ENCODE measurements at regions not wholly inside any gene's neighbourhood (a gene's known extent, or its start where the extent isn't known, plus 50 kb on each side); places are given as distances from the start of the nearest gene placed in this dataset.
"Not testable (repeated sequence)": the region's sequence is repeated elsewhere in the genome, so short reads cannot be mapped to it uniquely, and the experiment has no call there.

DNA sequence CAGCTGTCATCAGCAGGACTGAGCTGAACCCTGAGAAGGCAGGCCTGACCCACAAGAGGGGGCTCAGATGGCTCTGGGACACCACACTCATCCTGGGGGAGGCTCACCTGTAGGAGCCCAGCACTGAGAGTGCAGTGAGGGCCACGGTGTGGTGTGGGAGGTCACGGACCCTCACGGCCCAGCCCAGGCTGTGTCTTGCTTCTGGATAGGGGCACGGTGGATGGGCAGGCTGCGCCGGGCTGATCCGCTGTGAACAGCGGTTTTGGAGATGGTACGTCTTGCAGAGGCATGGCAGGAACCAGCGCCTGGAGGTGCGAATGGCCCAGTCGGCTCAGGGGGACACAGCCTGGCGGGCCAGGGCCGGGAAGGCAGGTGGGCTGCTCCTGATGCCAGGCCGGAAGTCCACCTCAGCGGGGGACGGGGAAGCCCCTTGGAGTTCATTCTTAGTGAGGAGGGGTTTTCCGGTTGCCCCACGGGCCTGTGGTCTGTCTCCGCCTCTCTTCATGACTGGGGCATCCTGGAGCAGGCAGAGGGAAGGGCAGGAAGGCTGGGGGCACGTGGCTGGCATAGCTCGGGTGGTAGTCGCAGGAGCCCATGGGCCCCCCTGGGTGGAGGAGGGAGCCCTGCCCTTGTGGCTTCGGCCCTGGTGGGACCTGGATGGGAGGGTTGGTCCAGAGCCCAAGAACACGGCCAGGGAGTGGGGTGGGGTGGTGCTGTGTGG, 112.5 kb downstream of the UNCX start:
- no peak for FAIRE-seq

DNA sequence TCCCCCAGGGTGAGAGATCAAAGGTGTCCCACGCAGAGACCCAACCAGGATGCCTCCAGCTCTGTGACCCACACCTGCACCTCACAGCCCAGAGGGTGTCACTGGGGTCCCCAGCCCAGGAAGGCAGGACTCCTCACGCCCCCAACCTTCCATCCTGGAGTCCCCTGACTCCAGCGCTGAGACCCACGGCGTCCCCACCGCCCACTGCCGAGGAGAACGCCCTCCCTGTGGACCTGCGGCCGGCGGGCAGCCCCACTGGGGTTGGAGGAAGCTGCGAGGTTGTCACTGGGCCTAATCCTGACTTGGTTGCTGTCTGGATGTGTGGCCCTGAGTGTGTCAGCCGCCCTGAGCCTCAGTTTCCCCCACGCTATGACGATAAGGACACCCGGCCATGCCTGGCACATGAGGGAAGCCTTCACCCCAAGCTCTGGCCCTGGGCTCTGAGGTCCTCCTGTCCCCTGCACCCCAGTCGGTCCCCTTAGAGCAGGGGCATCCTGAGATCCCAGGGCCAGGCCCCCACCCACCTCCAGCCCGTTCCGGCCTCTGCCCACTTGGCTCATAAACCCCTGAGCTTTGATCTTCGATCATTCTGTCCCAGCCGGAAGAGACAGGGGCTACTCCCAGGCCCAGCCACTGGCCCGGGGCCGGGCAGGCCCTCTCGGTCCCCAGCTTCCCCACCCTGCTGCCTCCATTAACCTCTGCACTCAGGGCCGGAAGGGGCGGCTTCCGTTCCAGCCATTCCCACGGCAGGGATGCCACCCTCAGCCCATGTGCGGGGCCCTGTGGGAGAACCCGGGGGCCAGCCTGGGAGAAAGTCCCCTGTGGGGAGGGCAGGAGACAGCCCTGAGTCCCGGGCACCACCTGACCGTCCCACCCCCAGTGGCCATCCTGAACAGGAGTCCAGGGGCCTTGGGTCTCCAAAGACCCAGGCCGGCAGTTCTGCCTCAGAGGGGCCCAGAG, 113.2 kb downstream of the MICALL2 start:
- no peak for FAIRE-seq

DNA sequence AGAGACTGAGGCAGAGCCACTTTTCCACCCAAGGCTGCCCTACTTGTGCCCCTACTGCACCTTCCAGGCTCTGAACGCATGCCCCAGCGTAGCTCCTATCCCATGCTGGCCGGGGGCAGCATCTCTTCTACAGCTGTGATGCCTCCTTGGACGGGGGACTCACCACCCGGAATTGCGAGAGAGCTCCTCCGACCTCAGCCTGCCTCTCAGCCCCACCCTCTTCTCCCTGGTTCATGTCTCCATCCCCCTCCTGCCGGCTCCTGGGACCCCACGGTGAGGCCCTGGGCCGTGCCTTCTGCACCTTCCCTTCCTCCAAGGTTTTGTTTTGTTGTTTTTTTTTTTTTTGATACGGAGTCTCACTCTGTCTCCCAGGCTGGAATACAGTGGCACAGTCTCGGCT, 112.4 kb downstream of the MICALL2 start:
- FAIRE-seq = no peak

DNA sequence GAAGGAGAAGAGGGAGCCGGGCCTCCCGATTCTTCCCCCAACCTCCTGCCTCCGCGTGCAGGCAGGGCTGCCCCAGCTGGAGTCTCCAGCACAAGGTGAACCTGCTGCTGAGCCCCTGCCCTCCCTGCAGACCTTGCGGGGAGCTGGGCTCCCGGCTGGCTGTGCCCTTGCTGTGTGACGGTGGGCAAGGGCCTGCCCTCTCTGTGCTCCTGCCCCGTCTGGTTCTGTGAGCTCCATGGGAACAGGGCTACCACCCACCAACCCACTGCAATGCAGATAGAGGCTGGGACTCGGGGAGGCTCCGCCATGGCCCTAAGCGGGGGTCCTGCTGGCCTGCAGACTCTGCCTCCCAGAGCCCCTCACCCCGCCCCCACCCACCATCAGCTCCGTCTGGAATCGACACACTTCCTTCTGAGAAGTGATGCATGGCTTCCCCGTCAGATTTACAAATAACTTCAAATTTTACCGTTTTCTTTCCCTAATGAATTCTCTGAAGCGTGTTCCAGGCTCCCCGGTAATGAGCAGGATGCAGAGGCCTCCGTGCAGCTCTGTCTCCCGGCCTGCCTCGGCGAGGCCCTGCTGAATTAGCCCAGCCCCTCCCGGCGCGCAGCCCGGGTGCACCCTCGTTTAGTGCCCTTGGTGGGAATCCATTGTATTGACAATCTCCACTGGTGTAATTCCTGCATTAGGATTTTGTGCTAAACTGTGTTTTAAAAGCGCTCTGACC, 111.0 kb downstream of the MICALL2 start:
- FAIRE-seq = no peak

DNA sequence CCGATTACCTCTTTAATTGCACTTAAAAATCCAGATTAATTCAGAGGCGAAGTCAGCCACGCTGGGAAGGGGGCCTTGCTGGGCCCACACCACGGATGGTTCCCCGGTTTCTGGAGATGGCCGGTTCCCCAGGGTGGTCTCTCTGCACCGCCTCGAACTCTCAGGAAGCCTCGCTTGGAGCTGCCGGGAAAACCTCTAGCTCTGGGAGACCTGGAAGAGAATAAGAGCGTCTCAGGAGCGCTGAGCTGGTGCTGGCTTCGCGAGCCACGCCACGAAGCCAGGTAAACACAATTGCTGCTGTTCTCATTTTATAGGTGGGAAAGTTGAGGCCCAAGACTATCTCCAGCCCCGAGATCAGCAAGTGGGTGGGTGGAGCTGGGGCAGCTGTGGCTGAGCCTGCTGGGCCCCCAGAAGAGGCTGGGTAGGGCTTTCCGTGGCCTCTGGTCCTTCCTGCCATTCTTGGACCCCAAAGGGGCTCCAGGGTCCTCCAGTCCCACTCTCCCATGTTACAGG, 110.4 kb downstream of the MICALL2 start:
- FAIRE-seq = no peak

DNA sequence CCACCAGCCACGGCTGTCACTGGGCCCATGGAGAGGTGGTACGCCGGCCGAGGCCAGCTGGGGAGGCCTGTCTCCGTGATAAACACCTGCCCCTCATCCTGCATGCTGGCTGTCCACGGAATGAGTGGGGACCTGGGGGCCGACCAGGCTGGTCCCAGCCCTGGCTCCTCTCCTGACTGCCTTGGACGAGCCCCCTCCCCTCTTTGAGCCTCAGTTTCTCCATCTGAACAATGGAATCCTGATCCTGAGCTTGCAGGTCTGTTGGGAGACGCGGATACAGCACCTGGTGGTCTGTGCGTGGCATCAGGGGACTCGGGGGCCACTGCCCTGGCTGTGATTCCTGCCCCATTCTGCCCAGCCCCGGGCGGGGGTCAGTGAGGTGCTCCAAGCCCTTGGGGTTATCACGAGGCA, 109.9 kb downstream of the MICALL2 start:
- no peak for FAIRE-seq

DNA sequence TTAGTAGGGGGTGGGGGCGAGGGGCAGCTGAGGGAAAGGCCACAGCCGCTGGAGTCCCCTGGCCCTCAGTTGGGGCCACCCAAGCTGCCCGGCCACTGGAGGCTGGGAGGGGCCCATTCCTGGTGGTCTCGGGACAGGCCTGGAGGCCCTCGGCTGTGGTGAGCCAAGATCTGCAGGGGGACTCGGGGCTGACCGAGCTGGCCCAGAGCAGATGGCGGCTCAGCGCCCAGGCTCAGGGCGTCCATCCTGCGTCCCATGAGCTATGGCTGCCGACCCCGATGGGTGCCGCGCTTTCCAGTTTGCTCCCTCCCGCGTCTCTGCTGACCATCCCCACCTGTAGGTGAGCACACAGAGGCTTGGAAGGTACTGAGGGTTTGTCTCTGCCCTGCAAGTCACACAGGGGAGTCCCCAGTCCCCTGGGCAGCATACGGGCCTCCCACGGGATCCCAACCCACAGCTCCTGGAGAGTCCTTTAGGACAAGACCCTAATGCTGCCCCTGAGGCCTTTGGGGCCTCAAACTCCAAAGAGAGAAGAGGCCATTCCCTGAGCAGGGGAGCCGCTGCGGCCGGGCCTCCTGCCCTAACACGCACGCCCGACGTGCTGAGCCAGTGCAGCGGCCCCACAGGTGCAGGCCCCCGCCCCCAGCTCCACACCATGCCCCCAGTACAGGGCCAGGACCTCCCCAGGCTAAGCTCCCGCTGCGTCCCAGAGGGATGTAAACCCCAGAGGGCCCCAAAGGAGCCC, 107.2 kb downstream of the MICALL2 start:
- FAIRE-seq = no peak

DNA sequence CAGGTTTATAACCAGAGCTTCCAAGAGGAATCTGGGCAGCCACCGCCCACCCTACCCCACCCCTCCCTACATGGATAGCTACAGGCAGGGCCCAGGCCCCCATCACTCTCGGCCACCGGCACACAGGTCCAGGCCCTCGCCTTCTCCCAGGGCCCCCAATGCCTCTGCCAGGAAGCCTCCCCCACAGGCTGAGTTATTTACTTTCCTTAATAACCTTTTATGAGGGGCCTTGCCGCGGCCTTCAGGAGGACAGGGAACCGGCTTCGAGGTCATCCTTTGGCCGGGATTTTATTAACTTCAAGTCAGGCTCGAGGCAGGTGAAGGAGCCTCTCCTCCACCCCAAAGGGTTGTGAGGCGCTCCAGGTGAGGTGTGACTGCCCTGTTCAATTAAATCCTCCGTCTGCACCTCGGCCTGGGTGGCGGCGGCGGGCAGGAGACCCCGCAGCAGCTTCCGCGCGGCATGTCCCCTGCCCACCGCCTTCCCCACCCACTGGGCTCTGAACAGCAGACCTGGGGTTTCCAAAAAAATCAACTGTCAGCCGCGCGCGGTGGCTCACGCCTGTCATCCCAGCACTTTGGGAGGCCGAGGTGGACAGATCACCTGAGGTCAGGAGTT, 106.5 kb downstream of the MICALL2 start:
- no peak for FAIRE-seq

DNA sequence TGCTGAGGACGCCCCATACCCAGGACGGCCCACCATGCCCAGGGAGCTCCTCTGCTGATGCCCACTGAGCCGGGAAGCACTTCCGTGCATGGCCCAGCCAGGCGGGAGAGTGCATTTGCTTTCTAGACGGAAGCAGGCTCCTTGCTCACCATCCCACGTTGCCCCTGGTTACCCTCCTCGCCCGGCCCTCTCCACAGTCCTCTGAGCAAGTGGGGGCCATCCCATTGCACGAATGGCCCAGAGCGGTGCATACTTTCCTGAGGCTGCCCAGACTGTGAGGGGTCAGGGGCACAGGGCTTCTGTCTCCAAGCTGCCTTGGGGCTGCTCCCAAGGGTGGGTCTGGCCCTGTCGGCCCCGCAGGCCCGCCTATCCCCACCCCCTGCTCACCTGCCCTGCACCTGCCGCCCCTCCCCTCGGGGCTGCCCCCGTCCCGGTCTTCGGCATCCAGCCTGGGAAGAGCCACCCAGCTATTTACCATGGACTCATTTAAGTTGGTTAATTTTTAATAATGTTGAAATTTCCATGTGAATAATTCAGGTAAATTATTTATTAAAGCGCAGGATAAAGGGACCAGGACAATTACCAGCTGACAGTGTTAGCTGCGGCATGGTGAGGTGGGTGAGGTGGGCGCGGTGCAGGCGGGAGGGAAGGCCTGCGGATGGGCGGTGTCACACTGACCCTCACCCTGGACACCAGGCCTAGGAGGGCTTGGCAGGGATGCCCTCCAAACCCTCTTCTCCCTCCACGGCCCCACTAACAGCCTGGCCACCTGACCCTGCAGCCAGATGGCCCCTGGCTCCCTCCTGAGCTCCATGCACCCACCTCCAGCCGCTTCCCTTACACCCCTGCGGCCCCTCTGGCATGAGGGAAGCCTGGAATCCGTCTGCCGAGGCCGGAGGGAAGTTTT, 104.4 kb downstream of the MICALL2 start:
- FAIRE-seq = no peak

DNA sequence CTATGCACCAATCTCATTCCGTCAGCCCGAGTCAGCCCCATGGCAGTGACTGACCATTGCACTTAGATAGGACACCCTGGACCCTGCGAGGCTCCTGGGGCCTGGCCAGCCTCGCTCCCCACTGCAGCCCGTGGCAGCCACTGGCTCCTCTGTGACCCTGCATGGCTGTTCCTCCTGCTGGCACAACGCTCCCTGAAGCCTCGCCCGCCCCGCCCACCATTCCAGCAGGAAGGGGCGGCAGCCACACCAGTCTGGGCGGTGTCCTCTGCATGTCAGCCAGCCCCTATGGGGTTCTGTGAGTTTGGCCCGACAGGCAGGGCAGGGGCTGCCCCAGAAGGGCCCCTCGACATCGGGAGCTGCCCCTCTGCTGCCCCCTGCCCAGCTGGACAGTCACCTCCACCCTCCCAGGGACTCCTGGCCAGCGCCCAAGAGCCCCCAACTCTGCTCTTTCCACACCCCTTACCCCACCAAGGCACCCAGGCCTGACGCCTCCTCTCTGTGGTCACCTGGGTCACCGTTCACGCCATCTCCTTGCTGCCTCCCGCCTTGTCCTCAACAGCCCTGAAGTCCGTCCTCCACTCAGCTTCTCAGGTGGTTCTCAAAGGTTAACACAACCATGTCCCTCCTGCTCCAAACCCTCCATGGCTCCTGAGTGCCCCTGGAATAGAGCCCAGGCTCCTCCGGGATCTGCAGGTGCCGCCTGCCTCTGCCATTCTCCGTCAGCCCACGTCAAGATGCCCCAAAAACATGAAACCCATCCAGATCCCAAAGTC, 103.5 kb downstream of the MICALL2 start:
- FAIRE-seq = no peak

DNA sequence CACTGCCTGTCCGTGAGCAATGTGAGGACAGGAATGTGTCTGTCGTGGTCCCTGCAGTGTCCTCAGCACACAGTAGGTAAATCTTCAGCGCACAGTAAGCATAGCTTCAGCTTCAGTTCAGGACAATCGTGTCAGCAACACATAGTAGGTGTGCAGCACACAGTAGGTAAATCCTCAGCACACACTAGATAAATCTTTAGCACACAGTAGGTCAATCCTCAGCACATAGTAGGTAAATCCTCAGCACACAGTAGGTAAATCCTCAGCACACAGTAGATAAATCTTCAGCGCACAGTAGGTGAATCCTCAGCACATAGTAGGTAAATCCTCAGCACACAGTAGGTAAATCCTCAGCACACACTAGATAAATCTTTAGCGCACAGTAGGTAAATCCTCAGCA, 102.4 kb downstream of the MICALL2 start:
- FAIRE-seq = not testable (repeated sequence)

DNA sequence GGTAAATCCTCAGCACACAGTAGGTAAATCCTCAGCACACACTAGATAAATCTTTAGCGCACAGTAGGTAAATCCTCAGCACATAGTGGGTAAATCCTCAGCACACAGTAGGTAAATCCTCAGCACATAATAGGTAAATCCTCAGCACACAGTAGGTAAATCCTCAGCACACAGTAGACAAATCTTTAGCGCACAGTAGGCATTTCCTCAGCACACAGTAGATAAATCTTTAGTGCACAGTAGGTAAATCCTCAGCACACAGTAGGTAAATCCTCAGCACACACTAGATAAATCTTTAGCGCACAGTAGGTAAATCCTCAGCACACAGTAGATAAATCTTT, 102.0 kb downstream of the MICALL2 start:
- not testable (repeated sequence) for FAIRE-seq

DNA sequence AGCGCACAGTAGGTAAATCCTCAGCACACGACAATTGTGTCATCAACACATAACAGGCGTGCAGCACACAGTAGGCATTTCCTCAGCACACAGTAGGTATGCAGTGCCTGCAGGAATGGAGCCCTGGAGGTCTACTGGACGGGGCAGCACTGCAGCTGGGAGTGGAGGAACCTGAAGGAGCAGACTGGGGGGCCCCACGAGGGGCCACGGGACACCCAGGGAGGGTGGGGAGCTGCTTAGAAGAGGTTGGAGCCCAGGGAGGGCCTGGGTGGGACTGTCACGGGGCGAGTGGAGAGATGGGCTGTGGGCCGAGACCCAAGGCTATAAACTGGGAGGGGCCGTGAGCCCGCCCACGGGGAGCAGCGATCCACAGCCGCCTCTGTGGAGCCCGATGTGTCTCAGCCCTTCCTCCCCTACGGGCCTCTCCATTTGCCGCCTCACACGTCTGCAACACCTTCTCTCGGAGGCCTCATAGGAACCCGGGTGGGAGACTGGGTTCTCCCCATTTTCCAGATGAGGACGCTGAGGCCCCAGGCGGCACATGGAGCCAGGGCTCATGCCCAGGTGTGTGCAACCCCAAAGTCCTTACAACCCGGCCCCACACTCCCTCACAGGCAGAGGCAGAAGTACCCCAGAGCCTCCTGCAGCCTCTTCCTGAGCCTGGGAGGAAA, 101.5 kb downstream of the MICALL2 start:
- no peak for FAIRE-seq

DNA sequence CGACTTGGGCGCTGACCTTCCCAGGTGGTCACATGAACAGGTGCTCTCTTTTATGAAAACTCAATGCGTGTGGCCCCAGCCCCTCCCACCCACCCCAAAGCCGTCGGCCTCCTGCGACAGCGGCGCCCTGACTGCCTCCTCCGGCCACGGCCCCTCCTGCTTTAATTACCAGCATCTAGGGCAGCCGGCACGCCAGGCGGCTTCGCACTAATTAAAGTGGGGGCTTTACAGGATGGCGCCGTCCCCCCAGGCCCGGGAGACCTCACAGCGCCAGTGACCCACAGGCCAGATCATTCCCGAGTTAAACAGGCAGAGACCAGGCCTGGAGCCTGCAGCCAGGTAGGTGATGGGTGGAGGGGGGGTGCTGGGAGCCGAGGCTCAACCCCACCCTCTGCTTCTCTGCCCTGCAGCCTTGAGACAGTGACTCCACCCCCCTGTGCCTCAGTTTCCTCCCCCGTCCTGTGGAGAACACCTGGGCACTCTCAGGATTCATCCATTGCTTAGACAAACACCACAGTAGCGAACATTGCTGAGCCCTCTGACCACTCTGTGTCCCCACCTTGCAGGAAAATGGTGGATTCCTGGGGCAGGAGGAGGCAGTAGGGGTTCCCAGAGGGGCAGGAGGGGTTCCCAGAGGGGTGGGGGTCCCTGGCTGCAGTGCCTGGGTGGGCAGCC, 100.8 kb downstream of the MICALL2 start:
- no peak for FAIRE-seq

DNA sequence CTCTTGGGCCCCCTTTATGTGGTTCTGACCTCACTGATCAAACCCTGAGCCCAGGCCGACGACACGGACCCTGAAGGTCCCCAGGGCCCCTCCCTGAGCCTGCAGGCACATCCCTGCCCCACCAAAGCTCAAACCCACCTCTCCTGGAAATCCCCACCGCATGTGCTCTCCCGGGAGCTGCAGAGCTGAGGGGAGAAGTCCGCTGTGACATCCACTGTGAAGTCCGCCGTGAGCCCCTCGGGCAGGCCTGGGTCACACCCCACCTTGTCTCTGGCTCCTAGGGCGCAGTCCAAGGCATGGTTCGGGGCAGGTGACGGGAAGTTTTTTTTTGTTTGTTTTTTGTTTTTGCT, 100.2 kb downstream of the MICALL2 start:
- FAIRE-seq = no peak

DNA sequence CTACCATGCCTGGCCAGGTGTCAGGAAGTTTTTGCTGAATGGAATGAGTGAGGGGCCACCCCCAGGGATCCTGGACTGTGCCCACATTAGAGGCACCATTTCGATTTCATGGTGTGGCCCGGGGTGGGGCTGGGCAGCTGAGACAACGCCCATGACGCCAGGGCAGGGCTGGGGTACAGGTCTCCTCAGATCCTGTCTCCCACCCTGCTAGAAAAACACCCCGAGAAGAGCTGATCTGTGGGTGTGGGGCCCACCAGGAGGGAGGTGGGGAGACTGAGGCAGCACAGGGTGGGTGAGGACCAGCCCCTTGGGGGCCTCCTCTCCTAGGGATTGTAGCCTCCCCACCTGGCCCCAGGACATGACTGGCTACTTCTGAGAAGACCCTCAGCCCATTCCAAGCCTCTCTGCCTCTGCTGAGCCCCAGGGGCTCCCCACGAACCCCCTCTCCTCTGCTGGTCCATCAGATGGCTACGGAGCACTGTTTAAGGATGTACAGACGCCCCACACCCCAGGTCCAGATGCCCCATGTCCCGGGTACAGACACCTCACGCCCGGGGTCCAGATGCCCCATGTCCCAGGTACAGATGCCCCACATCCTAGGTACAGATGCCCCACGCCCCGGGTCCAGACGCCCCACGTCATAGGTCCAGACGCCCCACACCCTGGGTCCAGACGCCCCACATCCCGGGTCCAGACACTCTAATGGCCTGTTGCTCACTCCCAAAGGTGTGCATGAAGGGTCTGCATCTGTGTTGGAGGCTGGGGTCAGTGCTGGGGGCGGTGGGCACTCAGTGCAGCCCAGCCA, 99.4 kb downstream of the MICALL2 start:
- FAIRE-seq = no peak

DNA sequence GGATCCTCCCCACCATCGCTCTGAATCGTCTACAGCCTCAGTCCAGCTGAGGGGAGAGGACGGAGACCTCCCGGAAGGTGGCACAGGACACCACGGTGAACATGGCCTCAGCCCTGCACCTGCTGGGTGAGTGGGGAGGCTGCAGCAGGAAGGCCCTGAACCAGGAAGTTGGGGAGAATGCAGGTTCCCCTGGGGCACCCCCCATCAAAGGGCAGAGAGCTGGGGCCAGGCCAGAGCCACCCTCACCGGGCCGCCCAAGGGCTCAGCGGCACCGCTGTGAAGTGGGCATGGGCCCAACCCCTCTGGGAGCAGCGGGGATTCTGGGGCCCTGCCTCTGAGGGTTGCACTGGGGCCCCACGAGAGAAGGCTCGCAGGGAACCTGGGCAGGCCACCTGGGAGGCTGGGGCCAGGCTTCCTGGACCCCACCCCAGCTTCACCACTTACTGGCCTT, 98.7 kb downstream of the MICALL2 start:
- no peak for FAIRE-seq
